ENCODE measurements at regions not wholly inside any gene's neighbourhood (a gene's known extent, or its start where the extent isn't known, plus 50 kb on each side); places are given as distances from the start of the nearest gene placed in this dataset.

DNA sequence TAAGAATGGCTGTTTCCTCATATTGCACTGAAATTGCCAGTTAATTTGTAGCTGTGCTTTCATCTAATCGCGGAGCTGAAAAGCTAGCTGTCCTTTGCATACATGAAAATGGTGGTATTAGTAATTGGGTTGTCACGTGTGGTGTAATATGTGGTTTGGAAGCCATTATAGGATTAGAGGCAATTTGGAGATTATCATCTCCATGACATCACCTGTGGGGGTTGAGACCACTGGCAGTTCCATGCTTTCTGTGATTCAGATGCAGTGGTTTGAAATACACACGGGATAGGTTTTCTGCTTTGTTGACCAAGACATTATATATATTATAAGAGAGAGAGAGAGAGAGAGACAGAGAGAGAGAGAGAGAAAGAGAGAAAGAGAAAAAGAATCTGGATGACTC, 180.8 kb downstream of the RAB11FIP2 start:
- TF ChIP-seq EZH2 (IDR thresholded peaks at IDR 0.05; ENCODE audit: low read length, missing control alignments), result no peak
- TF ChIP-seq, protein P1, sequence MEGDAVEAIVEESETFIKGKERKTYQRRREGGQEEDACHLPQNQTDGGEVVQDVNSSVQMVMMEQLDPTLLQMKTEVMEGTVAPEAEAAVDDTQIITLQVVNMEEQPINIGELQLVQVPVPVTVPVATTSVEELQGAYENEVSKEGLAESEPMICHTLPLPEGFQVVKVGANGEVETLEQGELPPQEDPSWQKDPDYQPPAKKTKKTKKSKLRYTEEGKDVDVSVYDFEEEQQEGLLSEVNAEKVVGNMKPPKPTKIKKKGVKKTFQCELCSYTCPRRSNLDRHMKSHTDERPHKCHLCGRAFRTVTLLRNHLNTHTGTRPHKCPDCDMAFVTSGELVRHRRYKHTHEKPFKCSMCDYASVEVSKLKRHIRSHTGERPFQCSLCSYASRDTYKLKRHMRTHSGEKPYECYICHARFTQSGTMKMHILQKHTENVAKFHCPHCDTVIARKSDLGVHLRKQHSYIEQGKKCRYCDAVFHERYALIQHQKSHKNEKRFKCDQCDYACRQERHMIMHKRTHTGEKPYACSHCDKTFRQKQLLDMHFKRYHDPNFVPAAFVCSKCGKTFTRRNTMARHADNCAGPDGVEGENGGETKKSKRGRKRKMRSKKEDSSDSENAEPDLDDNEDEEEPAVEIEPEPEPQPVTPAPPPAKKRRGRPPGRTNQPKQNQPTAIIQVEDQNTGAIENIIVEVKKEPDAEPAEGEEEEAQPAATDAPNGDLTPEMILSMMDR (conservative IDR thresholded peaks at IDR 0.05 in 1 of 2, IDR thresholded peaks at IDR 0.05 in 1 of 2; ENCODE audit: low read depth in 1 of 2, low read length in 2 of 2), result no peak
- H3K27ac ChIP-seq (ENCODE audit: insufficient read depth, low read length), result no peak overlapping the region
- H3K4me1 ChIP-seq (ENCODE audit: control insufficient read depth, extremely low read depth, insufficient read depth, low read length), result no peaks in the 10 kb centered on the region
- H3K9ac ChIP-seq (ENCODE audit: insufficient read depth, low read length), result no peak overlapping the region
- no peak for DNase-seq (ENCODE audit: low read depth in 2 of 2)
- no peak overlapping the region for H3K4me3 ChIP-seq (replicated peaks in 1 of 4; ENCODE audit: control extremely low read depth in 1 of 4, insufficient read depth in 1 of 4, low read depth in 3 of 4, low read length in 4 of 4)
- no peak overlapping the region for H3K4me2 ChIP-seq (ENCODE audit: extremely low read depth, insufficient read depth, low read length)
- H3K9me3 ChIP-seq (ENCODE audit: control insufficient read depth, insufficient read depth, low read depth, low read length), result no peaks in the 10 kb centered on the region
- no peaks in the 10 kb centered on the region for H3K36me3 ChIP-seq (ENCODE audit: control insufficient read depth, insufficient read depth, low read length)
- H2AFZ ChIP-seq (ENCODE audit: low read length), result no peak overlapping the region
- no peaks in the 10 kb centered on the region for H4K20me1 ChIP-seq (ENCODE audit: control insufficient read depth, extremely low read depth, insufficient read depth, low read length)
- no peaks in the 10 kb centered on the region for H3K79me2 ChIP-seq (ENCODE audit: control insufficient read depth, insufficient read depth, low read length)
- no peaks in the 10 kb centered on the region for H3K27me3 ChIP-seq (ENCODE audit: control insufficient read depth, insufficient read depth, low read length)

DNA sequence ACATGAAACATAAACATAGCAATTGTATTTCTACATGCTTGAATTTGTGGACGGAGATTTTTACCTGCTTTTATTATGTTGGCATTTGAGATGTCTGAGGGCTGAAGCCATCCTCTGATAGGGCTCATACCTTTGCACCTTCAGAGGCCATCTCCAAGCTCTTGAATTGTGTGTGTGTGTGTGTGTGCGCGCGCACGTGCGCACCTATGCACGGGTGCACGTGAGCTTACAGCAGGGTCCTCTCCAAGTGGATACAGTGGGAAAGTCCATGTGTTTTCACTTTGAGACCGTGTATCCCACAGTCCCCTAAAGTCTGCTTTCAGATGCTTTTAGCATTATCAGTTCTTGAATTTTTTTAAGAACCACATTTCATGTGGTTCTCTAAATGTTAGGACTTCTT, 178.6 kb downstream of the RAB11FIP2 start:
- TF ChIP-seq, protein P1 (conservative IDR thresholded peaks at IDR 0.05 in 1 of 2, IDR thresholded peaks at IDR 0.05 in 1 of 2; ENCODE audit: low read depth in 1 of 2, low read length in 2 of 2), result no peak
- no peak for TF ChIP-seq EZH2 (IDR thresholded peaks at IDR 0.05; ENCODE audit: low read length, missing control alignments)
- no peak overlapping the region for H3K9ac ChIP-seq (ENCODE audit: insufficient read depth, low read length)
- H3K27ac ChIP-seq (ENCODE audit: insufficient read depth, low read length), result no peak overlapping the region
- no peak overlapping the region for H2AFZ ChIP-seq (ENCODE audit: low read length)
- H4K20me1 ChIP-seq (ENCODE audit: control insufficient read depth, extremely low read depth, insufficient read depth, low read length), result no peaks in the 10 kb centered on the region
- no peaks in the 10 kb centered on the region for H3K9me3 ChIP-seq (ENCODE audit: control insufficient read depth, insufficient read depth, low read depth, low read length)
- no peaks in the 10 kb centered on the region for H3K36me3 ChIP-seq (ENCODE audit: control insufficient read depth, insufficient read depth, low read length)
- H3K4me2 ChIP-seq (ENCODE audit: extremely low read depth, insufficient read depth, low read length), result no peak overlapping the region
- H3K27me3 ChIP-seq (ENCODE audit: control insufficient read depth, insufficient read depth, low read length), result no peaks in the 10 kb centered on the region
- DNase-seq (ENCODE audit: low read depth in 2 of 2), result no peak
- no peaks in the 10 kb centered on the region for H3K4me1 ChIP-seq (ENCODE audit: control insufficient read depth, extremely low read depth, insufficient read depth, low read length)
- H3K4me3 ChIP-seq (replicated peaks in 1 of 4; ENCODE audit: control extremely low read depth in 1 of 4, insufficient read depth in 1 of 4, low read depth in 3 of 4, low read length in 4 of 4), result no peak overlapping the region
- H3K79me2 ChIP-seq (ENCODE audit: control insufficient read depth, insufficient read depth, low read length), result no peaks in the 10 kb centered on the region

DNA sequence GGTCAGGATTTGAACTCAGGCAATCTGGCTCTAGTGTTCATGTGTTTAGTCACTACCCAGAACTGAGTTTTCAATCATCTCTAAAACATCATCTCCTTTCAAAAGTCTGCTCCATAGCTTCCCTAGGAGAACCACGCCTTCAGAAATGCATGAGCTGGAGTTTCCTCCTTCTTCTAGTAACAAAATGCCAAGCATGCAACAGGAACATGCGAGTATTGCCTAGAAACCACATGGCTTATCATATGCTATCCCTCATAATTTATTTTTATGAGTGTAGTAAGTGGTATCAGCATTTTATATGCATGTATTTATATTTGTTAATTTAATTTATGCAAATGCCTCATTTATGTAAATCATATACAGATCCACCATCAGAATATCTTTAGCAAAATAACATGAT, 170.9 kb downstream of the RAB11FIP2 start:
- Histone ChIP-seq H3K4me1 (ENCODE audit: control insufficient read depth, extremely low read depth, insufficient read depth, low read length) (no peaks in the 10 kb centered on the region), H3K4me3 (replicated peaks in 1 of 4; ENCODE audit: control extremely low read depth in 1 of 4, insufficient read depth in 1 of 4, low read depth in 3 of 4, low read length in 4 of 4) (no peak overlapping the region), H4K20me1 (ENCODE audit: control insufficient read depth, extremely low read depth, insufficient read depth, low read length) (no peaks in the 10 kb centered on the region), H3K9me3 (ENCODE audit: control insufficient read depth, insufficient read depth, low read depth, low read length) (no peaks in the 10 kb centered on the region), H2AFZ (ENCODE audit: low read length) (no peak overlapping the region), H3K4me2 (ENCODE audit: extremely low read depth, insufficient read depth, low read length) (no peak overlapping the region), H3K27ac (ENCODE audit: insufficient read depth, low read length) (no peak overlapping the region), H3K27me3 (ENCODE audit: control insufficient read depth, insufficient read depth, low read length) (no peaks in the 10 kb centered on the region), H3K36me3 (ENCODE audit: control insufficient read depth, insufficient read depth, low read length) (no peaks in the 10 kb centered on the region), H3K9ac (ENCODE audit: insufficient read depth, low read length) (no peak overlapping the region), H3K79me2 (ENCODE audit: control insufficient read depth, insufficient read depth, low read length) (no peaks in the 10 kb centered on the region)
- TF ChIP-seq, protein P1 (conservative IDR thresholded peaks at IDR 0.05 in 1 of 2, IDR thresholded peaks at IDR 0.05 in 1 of 2; ENCODE audit: low read depth in 1 of 2, low read length in 2 of 2), result no peak
- TF ChIP-seq EZH2 (IDR thresholded peaks at IDR 0.05; ENCODE audit: low read length, missing control alignments), result no peak
- DNase-seq (ENCODE audit: low read depth in 2 of 2), result no peak
